Panc1 (cell line): ENCODE measurements at regions not wholly inside any gene's neighbourhood (a gene's known extent, or its start where the extent isn't known, plus 50 kb on each side); places are given as distances from the start of the nearest gene placed in this dataset.

Source experiments
- POLR2AphosphoS5 ChIP-seq: IDR thresholded peaks from 2 replicates; pipeline ENCODE4 v1.6.1; 2012; ENCODE audit warnings: mild to moderate bottlenecking, low read depth, low read length, moderate library complexity
- SIN3A ChIP-seq: IDR thresholded peaks from 2 replicates; pipeline ENCODE4 v1.6.1; 2012; ENCODE audit warnings: low read depth, mild to moderate bottlenecking, low read length, moderate library complexity, borderline replicate concordance; ENCODE audit not compliant: insufficient read depth
- TF ChIP-seq, protein P1 (sequence below): fragments of 450-650 bp; IDR thresholded peaks from 2 replicates; pipeline ENCODE4 v1.5.1; 2017; ENCODE audit warnings: mild to moderate bottlenecking
- TF ChIP-seq, protein P2 (sequence below), 2 experiments: IDR thresholded peaks; 2 replicates each; pipeline ENCODE4 v1.6.1; 2011 to 2012; ENCODE audit warnings: low read depth in 2 of 2, control low read depth in 1 of 2, low read length in 1 of 2, mild to moderate bottlenecking in 1 of 2, moderate library complexity in 1 of 2; ENCODE audit not compliant: insufficient read depth in 1 of 2

DNA sequence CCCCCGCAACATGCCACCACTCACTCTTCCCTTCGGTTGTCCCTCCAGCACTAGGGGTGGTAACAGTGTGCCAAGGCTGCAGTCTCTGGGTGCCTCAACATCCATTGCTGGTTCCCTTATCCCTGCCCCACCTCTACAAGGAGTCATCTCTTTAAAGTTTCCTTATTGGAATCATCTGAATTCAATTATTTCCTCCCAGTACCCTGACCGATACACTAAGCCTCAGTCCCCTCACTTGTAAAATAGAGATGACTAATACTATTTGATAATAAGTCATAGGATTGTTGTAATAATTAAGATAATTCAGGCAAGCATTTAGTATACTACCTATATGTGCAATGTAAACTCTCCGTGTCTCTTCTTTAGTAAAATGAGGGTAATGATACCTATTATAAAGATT is 352.5 kb downstream of the ENC1 start:
- TF ChIP-seq, protein P1, sequence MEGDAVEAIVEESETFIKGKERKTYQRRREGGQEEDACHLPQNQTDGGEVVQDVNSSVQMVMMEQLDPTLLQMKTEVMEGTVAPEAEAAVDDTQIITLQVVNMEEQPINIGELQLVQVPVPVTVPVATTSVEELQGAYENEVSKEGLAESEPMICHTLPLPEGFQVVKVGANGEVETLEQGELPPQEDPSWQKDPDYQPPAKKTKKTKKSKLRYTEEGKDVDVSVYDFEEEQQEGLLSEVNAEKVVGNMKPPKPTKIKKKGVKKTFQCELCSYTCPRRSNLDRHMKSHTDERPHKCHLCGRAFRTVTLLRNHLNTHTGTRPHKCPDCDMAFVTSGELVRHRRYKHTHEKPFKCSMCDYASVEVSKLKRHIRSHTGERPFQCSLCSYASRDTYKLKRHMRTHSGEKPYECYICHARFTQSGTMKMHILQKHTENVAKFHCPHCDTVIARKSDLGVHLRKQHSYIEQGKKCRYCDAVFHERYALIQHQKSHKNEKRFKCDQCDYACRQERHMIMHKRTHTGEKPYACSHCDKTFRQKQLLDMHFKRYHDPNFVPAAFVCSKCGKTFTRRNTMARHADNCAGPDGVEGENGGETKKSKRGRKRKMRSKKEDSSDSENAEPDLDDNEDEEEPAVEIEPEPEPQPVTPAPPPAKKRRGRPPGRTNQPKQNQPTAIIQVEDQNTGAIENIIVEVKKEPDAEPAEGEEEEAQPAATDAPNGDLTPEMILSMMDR: no peak
- TF ChIP-seq POLR2AphosphoS5: no peak
- TF ChIP-seq, protein P2, sequence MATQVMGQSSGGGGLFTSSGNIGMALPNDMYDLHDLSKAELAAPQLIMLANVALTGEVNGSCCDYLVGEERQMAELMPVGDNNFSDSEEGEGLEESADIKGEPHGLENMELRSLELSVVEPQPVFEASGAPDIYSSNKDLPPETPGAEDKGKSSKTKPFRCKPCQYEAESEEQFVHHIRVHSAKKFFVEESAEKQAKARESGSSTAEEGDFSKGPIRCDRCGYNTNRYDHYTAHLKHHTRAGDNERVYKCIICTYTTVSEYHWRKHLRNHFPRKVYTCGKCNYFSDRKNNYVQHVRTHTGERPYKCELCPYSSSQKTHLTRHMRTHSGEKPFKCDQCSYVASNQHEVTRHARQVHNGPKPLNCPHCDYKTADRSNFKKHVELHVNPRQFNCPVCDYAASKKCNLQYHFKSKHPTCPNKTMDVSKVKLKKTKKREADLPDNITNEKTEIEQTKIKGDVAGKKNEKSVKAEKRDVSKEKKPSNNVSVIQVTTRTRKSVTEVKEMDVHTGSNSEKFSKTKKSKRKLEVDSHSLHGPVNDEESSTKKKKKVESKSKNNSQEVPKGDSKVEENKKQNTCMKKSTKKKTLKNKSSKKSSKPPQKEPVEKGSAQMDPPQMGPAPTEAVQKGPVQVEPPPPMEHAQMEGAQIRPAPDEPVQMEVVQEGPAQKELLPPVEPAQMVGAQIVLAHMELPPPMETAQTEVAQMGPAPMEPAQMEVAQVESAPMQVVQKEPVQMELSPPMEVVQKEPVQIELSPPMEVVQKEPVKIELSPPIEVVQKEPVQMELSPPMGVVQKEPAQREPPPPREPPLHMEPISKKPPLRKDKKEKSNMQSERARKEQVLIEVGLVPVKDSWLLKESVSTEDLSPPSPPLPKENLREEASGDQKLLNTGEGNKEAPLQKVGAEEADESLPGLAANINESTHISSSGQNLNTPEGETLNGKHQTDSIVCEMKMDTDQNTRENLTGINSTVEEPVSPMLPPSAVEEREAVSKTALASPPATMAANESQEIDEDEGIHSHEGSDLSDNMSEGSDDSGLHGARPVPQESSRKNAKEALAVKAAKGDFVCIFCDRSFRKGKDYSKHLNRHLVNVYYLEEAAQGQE (IDR thresholded peaks at IDR 0.05; ENCODE audit: insufficient read depth in 1 of 2, low read depth in 2 of 2, low read length in 1 of 2): no peak
- TF ChIP-seq SIN3A: no peak
